ENCODE measurements at regions not wholly inside any gene's neighbourhood (a gene's known extent, or its start where the extent isn't known, plus 50 kb on each side); places are given as distances from the start of the nearest gene placed in this dataset.

DNA sequence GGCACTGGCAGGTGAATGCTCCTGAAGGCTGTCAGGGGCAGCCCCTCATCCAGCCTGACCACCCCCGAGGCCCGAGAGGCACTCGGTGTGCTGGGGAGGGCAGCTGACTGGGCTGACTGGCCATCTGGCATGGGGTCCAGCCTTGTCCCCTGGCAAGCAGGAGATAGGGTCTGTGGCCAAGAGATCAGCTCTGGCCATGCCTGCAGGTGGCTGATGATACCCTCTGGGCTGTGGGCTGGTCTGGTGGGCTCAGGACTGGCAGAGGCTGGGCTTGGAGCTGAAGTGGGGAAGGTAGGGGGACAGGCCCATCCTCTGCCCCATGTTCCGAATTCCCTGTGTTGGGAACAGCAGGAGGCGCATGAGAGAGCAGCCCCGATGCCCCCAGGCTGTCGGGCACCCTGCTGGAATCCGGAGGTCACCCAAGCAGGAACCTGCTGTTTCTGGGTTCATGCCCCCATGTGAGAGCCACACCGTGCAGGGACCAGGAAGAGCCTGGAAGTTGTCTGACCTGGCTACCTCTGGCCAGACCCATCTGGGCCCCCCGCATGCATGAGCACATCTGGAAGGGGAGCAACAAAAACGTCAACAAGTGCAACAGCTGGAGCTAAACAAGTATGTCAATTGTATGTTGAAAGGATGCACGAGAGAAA is 527.0 kb downstream of the TBC1D22A start:
- Mint-ChIP-seq H3K27ac (no peak overlapping the region), H3K4me3 (no peak overlapping the region), H3K36me3 (no peaks in the 10 kb centered on the region), H3K4me1 (no peaks in the 10 kb centered on the region), H3K9me3 (no peaks in the 10 kb centered on the region), H3K27me3 (peaks cover 7 to 9% of the 10 kb centered on the region in 2 donors)
- Histone ChIP-seq H3K27me3 (replicated peaks in 1 of 2; ENCODE audit: control insufficient read depth in 2 of 2, extremely low read depth in 1 of 2, insufficient read depth in 2 of 2, low read length in 1 of 2) (peaks cover 0 to 22% of the 10 kb centered on the region in 2 experiments), H3K36me3 (ENCODE audit: control insufficient read depth in 2 of 2, extremely low read depth in 1 of 2, insufficient read depth in 1 of 2, low read length in 1 of 2) (no peaks in the 10 kb centered on the region), H3K9me3 (no peaks in the 10 kb centered on the region), H3K4me3 (ENCODE audit: control insufficient read depth in 1 of 2, extremely low read depth in 1 of 2, low read length in 1 of 2) (no peak overlapping the region), H3K27ac (ENCODE audit: low read length) (no peak overlapping the region), H3K4me1 (ENCODE audit: control insufficient read depth in 1 of 2, extremely low read depth in 1 of 2, insufficient read depth in 2 of 2, low read length in 2 of 2) (no peaks in the 10 kb centered on the region)
- ChIA-PET CTCF (no interaction called here), POLR2A (no interaction called here)
- 86% methylated on average over 9 of the region's 12 CpGs for WGBS (ENCODE audit: insufficient coverage)
- ATAC-seq (replicated peaks in 1 of 4) (no peak), DNase-seq (no peak)

DNA sequence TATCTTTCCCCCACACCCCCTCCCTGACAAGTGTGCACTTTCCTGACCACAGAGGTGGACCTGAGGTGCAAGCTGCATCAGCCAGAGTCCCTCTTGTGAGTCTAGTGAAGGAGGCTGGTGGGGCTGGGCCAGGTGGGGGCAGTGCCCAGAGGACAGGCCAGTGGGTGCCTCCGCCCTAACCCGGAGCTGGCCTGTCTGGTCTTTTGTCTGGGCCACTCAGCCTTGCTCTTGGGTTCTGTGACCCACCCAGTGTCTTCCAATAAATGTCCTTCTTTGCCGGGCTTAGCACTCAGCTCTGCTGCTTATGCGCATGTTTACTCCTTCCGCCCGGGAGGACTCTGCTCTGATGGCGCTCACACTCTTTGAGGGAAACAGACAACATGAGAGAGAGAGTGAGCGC is 526.2 kb downstream of the TBC1D22A start:
- H3K27ac ChIP-seq (ENCODE audit: low read length), result no peak overlapping the region
- POLR2A ChIA-PET, result no interaction called here
- ATAC-seq (replicated peaks in 1 of 4) (no peak), DNase-seq (peak in 1 of 35 experiments; percentile 3)
- H3K4me3 ChIP-seq (ENCODE audit: control insufficient read depth in 1 of 2, extremely low read depth in 1 of 2, low read length in 1 of 2), result no peak overlapping the region
- no peaks in the 10 kb centered on the region for H3K4me1 ChIP-seq (ENCODE audit: control insufficient read depth in 1 of 2, extremely low read depth in 1 of 2, insufficient read depth in 2 of 2, low read length in 2 of 2)
- Mint-ChIP-seq H3K9me3 (no peaks in the 10 kb centered on the region), H3K27me3 (peaks cover 6 to 8% of the 10 kb centered on the region in 2 donors), H3K4me1 (no peaks in the 10 kb centered on the region), H3K36me3 (no peaks in the 10 kb centered on the region), H3K27ac (no peak overlapping the region), H3K4me3 (no peak overlapping the region)
- WGBS (ENCODE audit: insufficient coverage), result 85% methylated on average over 8 of the region's 8 CpGs
- no peaks in the 10 kb centered on the region for H3K36me3 ChIP-seq (ENCODE audit: control insufficient read depth in 2 of 2, extremely low read depth in 1 of 2, insufficient read depth in 1 of 2, low read length in 1 of 2)
- H3K9me3 ChIP-seq, result no peaks in the 10 kb centered on the region
- H3K27me3 ChIP-seq (replicated peaks in 1 of 2; ENCODE audit: control insufficient read depth in 2 of 2, extremely low read depth in 1 of 2, insufficient read depth in 2 of 2, low read length in 1 of 2), result peaks cover 0 to 23% of the 10 kb centered on the region in 2 experiments
- CTCF ChIA-PET, result no interaction called here

DNA sequence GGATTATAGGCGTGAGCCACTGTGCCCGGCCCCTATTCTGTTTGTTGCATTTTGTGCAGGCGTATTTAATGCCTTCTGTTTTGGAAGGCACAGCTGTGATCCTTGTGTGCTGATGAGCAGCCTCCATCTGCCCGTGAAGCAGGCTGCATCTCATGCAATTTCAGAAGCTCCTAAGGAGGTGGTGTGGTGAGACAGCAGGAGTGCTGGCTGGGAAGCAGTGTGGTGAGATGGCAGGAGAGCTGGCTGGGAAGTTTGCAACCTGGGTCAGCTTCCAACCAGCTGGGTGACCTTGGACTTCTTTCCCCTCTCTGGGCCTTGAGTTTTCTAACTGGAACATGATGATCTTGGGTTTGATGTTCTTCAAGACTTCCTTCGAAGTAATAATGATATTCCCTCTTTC is 525.1 kb downstream of the TBC1D22A start:
- CTCF ChIA-PET, result no interaction called here
- WGBS (ENCODE audit: insufficient coverage), result 79% methylated on average over 4 of the region's 5 CpGs
- DNase-seq (no peak), ATAC-seq (replicated peaks in 1 of 4) (no peak)
- POLR2A ChIA-PET, result no interaction called here
- H3K9me3 Mint-ChIP-seq, result no peaks in the 10 kb centered on the region
- peaks cover 3 to 8% of the 10 kb centered on the region in 2 donors for H3K27me3 Mint-ChIP-seq
- H3K27ac ChIP-seq (ENCODE audit: low read length), result no peak overlapping the region
- no peaks in the 10 kb centered on the region for H3K36me3 Mint-ChIP-seq
- H3K36me3 ChIP-seq (ENCODE audit: control insufficient read depth in 2 of 2, extremely low read depth in 1 of 2, insufficient read depth in 1 of 2, low read length in 1 of 2), result no peaks in the 10 kb centered on the region
- no peaks in the 10 kb centered on the region for H3K4me1 ChIP-seq (ENCODE audit: control insufficient read depth in 1 of 2, extremely low read depth in 1 of 2, insufficient read depth in 2 of 2, low read length in 2 of 2)
- no peak overlapping the region for H3K27ac Mint-ChIP-seq
- H3K27me3 ChIP-seq (replicated peaks in 1 of 2; ENCODE audit: control insufficient read depth in 2 of 2, extremely low read depth in 1 of 2, insufficient read depth in 2 of 2, low read length in 1 of 2), result peaks cover 0 to 21% of the 10 kb centered on the region in 2 experiments
- H3K4me3 ChIP-seq (ENCODE audit: control insufficient read depth in 1 of 2, extremely low read depth in 1 of 2, low read length in 1 of 2), result no peak overlapping the region
- H3K4me3 Mint-ChIP-seq, result no peak overlapping the region
- no peaks in the 10 kb centered on the region for H3K9me3 ChIP-seq
- H3K4me1 Mint-ChIP-seq, result no peaks in the 10 kb centered on the region

DNA sequence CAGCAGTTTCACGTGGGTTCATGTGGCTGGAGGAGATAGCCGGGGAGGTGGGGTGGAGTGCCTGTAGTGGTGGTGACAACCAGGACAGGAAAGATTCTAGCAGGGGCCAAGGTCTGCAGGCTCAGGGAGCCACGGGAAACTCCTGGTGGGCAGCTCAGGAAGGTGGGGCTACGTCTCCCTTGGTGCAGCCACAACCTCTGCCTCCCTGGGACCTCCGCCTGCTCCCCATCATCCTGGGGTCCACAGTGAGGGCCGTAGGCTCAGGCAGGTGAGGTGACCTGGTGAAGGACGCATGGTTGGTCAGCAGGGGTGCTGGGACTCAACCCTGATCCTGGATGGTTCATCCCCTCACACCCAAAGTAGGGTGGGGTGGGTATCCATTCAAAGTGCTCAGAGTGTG is 524.1 kb downstream of the TBC1D22A start:
- Mint-ChIP-seq H3K27me3 (peaks cover 3 to 8% of the 10 kb centered on the region in 2 donors), H3K36me3 (no peaks in the 10 kb centered on the region), H3K4me3 (no peak overlapping the region), H3K4me1 (no peaks in the 10 kb centered on the region), H3K9me3 (no peaks in the 10 kb centered on the region), H3K27ac (no peak overlapping the region)
- Histone ChIP-seq H3K9me3 (no peaks in the 10 kb centered on the region), H3K4me3 (ENCODE audit: control insufficient read depth in 1 of 2, extremely low read depth in 1 of 2, low read length in 1 of 2) (no peak overlapping the region), H3K4me1 (ENCODE audit: control insufficient read depth in 1 of 2, extremely low read depth in 1 of 2, insufficient read depth in 2 of 2, low read length in 2 of 2) (no peaks in the 10 kb centered on the region), H3K36me3 (ENCODE audit: control insufficient read depth in 2 of 2, extremely low read depth in 1 of 2, insufficient read depth in 1 of 2, low read length in 1 of 2) (no peaks in the 10 kb centered on the region), H3K27ac (ENCODE audit: low read length) (no peak overlapping the region), H3K27me3 (replicated peaks in 1 of 2; ENCODE audit: control insufficient read depth in 2 of 2, extremely low read depth in 1 of 2, insufficient read depth in 2 of 2, low read length in 1 of 2) (peaks cover 0 to 21% of the 10 kb centered on the region in 2 experiments)
- ChIA-PET CTCF (no interaction called here), POLR2A (no interaction called here)
- WGBS (ENCODE audit: insufficient coverage), result 54% methylated on average over 5 of the region's 7 CpGs
- ATAC-seq (replicated peaks in 1 of 4) (no peak), DNase-seq (no peak)

DNA sequence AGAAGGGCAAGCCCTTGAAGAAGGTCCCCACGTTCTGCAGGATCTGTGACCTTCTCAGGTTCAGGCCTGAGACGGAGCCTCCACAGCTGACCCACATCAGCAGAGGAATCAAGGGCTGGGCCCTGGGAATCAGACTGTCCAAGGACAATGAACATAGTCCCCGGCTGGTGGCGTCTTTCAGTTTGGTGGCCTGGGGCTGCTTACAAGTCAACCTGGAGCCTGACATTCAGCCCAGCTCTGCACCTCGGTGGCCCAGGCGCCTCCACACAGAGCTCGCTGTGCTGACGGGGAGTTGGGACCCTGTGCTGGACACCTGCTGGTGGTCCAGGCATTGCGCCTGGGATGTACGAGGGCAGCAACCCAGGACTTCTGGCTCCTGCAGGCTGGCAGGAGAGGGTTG is 523.5 kb downstream of the TBC1D22A start:
- H3K36me3 Mint-ChIP-seq, result no peaks in the 10 kb centered on the region
- H3K9me3 Mint-ChIP-seq, result no peaks in the 10 kb centered on the region
- Histone ChIP-seq H3K27ac (ENCODE audit: low read length) (no peak overlapping the region), H3K27me3 (replicated peaks in 1 of 2; ENCODE audit: control insufficient read depth in 2 of 2, extremely low read depth in 1 of 2, insufficient read depth in 2 of 2, low read length in 1 of 2) (peaks cover 0 to 22% of the 10 kb centered on the region in 2 experiments), H3K4me3 (ENCODE audit: control insufficient read depth in 1 of 2, extremely low read depth in 1 of 2, low read length in 1 of 2) (no peak overlapping the region), H3K9me3 (no peaks in the 10 kb centered on the region), H3K36me3 (ENCODE audit: control insufficient read depth in 2 of 2, extremely low read depth in 1 of 2, insufficient read depth in 1 of 2, low read length in 1 of 2) (no peaks in the 10 kb centered on the region), H3K4me1 (ENCODE audit: control insufficient read depth in 1 of 2, extremely low read depth in 1 of 2, insufficient read depth in 2 of 2, low read length in 2 of 2) (no peaks in the 10 kb centered on the region)
- DNase-seq (no peak), ATAC-seq (replicated peaks in 1 of 4) (no peak)
- H3K4me3 Mint-ChIP-seq, result no peak overlapping the region
- no peak overlapping the region for H3K27ac Mint-ChIP-seq
- POLR2A ChIA-PET, result no interaction called here
- CTCF ChIA-PET, result no interaction called here
- WGBS (ENCODE audit: insufficient coverage), result 84% methylated on average over 10 of the region's 10 CpGs
- peaks cover 3 to 9% of the 10 kb centered on the region in 2 donors for H3K27me3 Mint-ChIP-seq
- no peaks in the 10 kb centered on the region for H3K4me1 Mint-ChIP-seq

DNA sequence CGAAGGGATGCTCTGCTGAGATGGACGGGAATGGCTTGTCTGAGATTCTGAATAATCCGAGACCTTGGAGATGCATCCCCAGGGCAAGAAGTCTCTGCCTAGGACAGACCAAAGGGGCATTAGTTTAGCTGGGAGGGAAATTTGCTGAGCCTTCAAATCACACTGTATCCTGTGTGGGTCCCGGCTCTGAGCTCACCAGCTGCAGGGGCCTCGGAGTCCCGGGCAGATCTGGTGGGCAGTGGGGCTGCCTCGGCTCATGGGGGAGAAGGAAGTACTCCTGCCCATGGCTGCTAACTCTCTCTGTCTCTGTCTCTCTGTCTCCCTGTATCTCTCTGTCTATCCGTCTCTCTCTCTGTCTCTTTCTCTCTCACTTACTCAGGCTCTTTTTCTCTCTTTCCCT is 522.4 kb downstream of the TBC1D22A start:
- H3K4me1 ChIP-seq (ENCODE audit: control insufficient read depth in 1 of 2, extremely low read depth in 1 of 2, insufficient read depth in 2 of 2, low read length in 2 of 2), result no peaks in the 10 kb centered on the region
- CTCF ChIA-PET, result no interaction called here
- peaks cover 3 to 7% of the 10 kb centered on the region in 2 donors for H3K27me3 Mint-ChIP-seq
- no peaks in the 10 kb centered on the region for H3K36me3 Mint-ChIP-seq
- DNase-seq (no peak), ATAC-seq (replicated peaks in 1 of 4) (no peak)
- H3K27ac ChIP-seq (ENCODE audit: low read length), result no peak overlapping the region
- no peak overlapping the region for H3K4me3 Mint-ChIP-seq
- H3K4me3 ChIP-seq (ENCODE audit: control insufficient read depth in 1 of 2, extremely low read depth in 1 of 2, low read length in 1 of 2), result no peak overlapping the region
- H3K27me3 ChIP-seq (replicated peaks in 1 of 2; ENCODE audit: control insufficient read depth in 2 of 2, extremely low read depth in 1 of 2, insufficient read depth in 2 of 2, low read length in 1 of 2), result peaks cover 0 to 24% of the 10 kb centered on the region in 2 experiments
- POLR2A ChIA-PET, result no interaction called here
- 84% methylated on average over 4 of the region's 8 CpGs for WGBS (ENCODE audit: insufficient coverage)
- H3K4me1 Mint-ChIP-seq, result no peaks in the 10 kb centered on the region
- H3K9me3 ChIP-seq, result no peaks in the 10 kb centered on the region
- H3K27ac Mint-ChIP-seq, result no peak overlapping the region
- H3K9me3 Mint-ChIP-seq, result no peaks in the 10 kb centered on the region
- no peaks in the 10 kb centered on the region for H3K36me3 ChIP-seq (ENCODE audit: control insufficient read depth in 2 of 2, extremely low read depth in 1 of 2, insufficient read depth in 1 of 2, low read length in 1 of 2)

DNA sequence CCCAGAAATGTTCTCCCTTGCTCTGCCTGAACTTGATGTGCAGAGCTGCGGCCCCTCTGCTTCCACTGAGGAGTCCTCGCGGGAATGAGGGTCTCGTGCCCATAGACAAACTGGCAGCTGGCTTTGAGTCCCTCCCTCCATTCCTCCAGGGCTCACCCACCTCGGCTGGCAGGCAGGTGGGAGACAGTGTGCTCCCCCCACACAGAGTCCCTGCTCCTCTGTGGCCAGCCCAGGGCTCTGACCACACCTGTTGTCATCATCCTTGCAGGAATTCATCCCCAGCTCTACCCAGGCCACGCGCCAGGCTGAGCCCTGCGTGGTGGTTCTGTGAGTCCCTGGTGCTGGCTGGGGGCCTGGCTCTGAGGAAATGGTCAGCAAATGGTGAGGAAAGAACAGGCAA is 521.9 kb downstream of the TBC1D22A start:
- ATAC-seq (replicated peaks in 1 of 4) (no peak), DNase-seq (no peak)
- peaks cover 3 to 7% of the 10 kb centered on the region in 2 donors for H3K27me3 Mint-ChIP-seq
- H3K4me3 ChIP-seq (ENCODE audit: control insufficient read depth in 1 of 2, extremely low read depth in 1 of 2, low read length in 1 of 2), result no peak overlapping the region
- no peak overlapping the region for H3K4me3 Mint-ChIP-seq
- H3K4me1 ChIP-seq (ENCODE audit: control insufficient read depth in 1 of 2, extremely low read depth in 1 of 2, insufficient read depth in 2 of 2, low read length in 2 of 2), result no peaks in the 10 kb centered on the region
- no peaks in the 10 kb centered on the region for H3K36me3 ChIP-seq (ENCODE audit: control insufficient read depth in 2 of 2, extremely low read depth in 1 of 2, insufficient read depth in 1 of 2, low read length in 1 of 2)
- peaks cover 0 to 24% of the 10 kb centered on the region in 2 experiments for H3K27me3 ChIP-seq (replicated peaks in 1 of 2; ENCODE audit: control insufficient read depth in 2 of 2, extremely low read depth in 1 of 2, insufficient read depth in 2 of 2, low read length in 1 of 2)
- H3K9me3 Mint-ChIP-seq, result no peaks in the 10 kb centered on the region
- no peaks in the 10 kb centered on the region for H3K36me3 Mint-ChIP-seq
- CTCF ChIA-PET, result no interaction called here
- POLR2A ChIA-PET, result no interaction called here
- H3K27ac Mint-ChIP-seq, result no peak overlapping the region
- H3K27ac ChIP-seq (ENCODE audit: low read length), result no peak overlapping the region
- no peaks in the 10 kb centered on the region for H3K9me3 ChIP-seq
- WGBS (ENCODE audit: insufficient coverage), result 60% methylated on average over 5 of the region's 8 CpGs
- no peaks in the 10 kb centered on the region for H3K4me1 Mint-ChIP-seq

All from T-cell (primary cell).